ENCODE measurements at regions not wholly inside any gene's neighbourhood (a gene's known extent, or its start where the extent isn't known, plus 50 kb on each side); places are given as distances from the start of the nearest gene placed in this dataset.

DNA sequence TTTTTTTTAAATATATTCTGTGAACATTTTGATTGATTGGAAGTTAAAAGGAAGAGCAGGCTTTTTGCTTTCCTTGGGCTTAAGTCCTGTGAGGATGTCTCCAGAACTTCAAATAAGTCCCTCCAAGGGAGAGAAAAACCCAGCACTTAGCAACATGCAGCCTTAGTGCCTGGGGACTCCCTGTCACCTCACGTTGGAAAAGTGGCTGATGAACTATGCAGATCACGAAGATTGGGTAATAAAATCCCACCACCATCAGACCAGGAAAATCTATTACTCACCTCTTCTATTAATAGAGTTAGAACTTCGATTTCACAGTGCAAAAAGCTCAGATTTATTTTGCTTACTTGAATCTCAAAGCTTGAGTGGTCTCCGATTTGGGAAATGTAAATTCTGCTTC lies 507.0 kb downstream of the MAT2B start:
- TF ChIP-seq ATF3 (CRISPR knock-in tag; conservative IDR thresholded peaks at IDR 0.05) (no peak), NR1H2 (CRISPR knock-in tag; IDR thresholded peaks at IDR 0.05) (no peak), ZNF121 (CRISPR knock-in tag; IDR thresholded peaks at IDR 0.05) (no peak), FOXJ3 (CRISPR knock-in tag; IDR thresholded peaks at IDR 0.05; ENCODE audit: borderline replicate concordance) (no peak), CBFB (CRISPR knock-in tag; IDR thresholded peaks at IDR 0.05; ENCODE audit: low read depth) (no peak), GRHL2 (CRISPR knock-in tag; IDR thresholded peaks at IDR 0.05; ENCODE audit: insufficient replicate concordance, severe bottlenecking) (no peak), CDX4 (CRISPR knock-in tag; IDR thresholded peaks at IDR 0.05; ENCODE audit: borderline replicate concordance) (no peak), AR (CRISPR knock-in tag; IDR thresholded peaks at IDR 0.05) (no peak), ZNF423 (CRISPR knock-in tag; IDR thresholded peaks at IDR 0.05) (no peak), ZNF512 (CRISPR knock-in tag; IDR thresholded peaks at IDR 0.05; ENCODE audit: borderline replicate concordance) (no peak), STAT6 (CRISPR knock-in tag; conservative IDR thresholded peaks at IDR 0.05; ENCODE audit: low read depth) (no peak), EMX1 (CRISPR knock-in tag; IDR thresholded peaks at IDR 0.05) (no peak), NFATC4 (CRISPR knock-in tag; IDR thresholded peaks at IDR 0.05) (no peak), MYBL2 (CRISPR knock-in tag; IDR thresholded peaks at IDR 0.05) (no peak), NFYB (CRISPR knock-in tag; conservative IDR thresholded peaks at IDR 0.05; ENCODE audit: low read depth) (no peak), ZBTB21 (CRISPR knock-in tag; IDR thresholded peaks at IDR 0.05; ENCODE audit: borderline replicate concordance) (no peak)
- TF ChIP-seq, protein P1, sequence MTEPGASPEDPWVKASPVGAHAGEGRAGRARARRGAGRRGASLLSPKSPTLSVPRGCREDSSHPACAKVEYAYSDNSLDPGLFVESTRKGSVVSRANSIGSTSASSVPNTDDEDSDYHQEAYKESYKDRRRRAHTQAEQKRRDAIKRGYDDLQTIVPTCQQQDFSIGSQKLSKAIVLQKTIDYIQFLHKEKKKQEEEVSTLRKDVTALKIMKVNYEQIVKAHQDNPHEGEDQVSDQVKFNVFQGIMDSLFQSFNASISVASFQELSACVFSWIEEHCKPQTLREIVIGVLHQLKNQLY (CRISPR knock-in tag; IDR thresholded peaks at IDR 0.05), result no peak
- Mint-ChIP-seq H3K27ac (no peak overlapping the region), H3K9me3 (no peaks in the 10 kb centered on the region), H3K36me3 (no peaks in the 10 kb centered on the region), H3K27me3 (ENCODE audit: low read depth) (no peaks in the 10 kb centered on the region), H3K4me1 (peaks cover 6% of the 10 kb centered on the region), H3K4me3 (no peak overlapping the region)
- DNase-seq (ENCODE audit: low spot score) (no peak), ATAC-seq (no peak)
- CTCF ChIA-PET, result interaction anchor here (0.6 to 1.4 kb wide), 9 partner anchors 10 to 492 kb away, joined by 3 to 14 read pairs (median 4); no protein-coding TSS in a partner anchor
- POLR2A ChIA-PET, result no interaction called here
